ENCODE measurements at regions not wholly inside any gene's neighbourhood (a gene's known extent, or its start where the extent isn't known, plus 50 kb on each side); places are given as distances from the start of the nearest gene placed in this dataset.

DNA sequence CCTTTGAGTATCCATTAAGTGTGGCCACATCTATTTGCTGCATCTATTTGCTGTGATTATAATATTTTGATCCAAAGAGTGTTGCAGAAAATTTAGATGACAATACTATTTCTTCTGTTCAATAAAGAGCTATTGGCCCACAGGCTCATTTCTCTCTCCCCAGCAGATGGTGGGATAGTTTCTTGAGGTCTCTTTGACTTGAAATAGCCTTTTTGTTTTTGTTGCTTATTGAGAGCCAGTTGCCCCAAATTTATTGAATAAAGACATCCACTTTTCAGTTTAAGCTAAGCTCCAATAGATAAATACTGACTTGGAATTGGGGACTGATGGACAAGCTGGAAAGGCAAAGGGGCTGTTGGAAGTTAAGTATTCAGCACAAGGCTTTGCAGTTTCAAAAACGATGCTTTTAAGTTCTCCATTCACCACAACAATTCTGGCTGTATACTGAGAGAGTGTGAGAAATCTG, 290.1 kb upstream of the MPDZ start:
- no peaks in the 10 kb centered on the region for H3K27me3 Mint-ChIP-seq
- Histone ChIP-seq H3K27me3 (replicated peaks in 1 of 4; ENCODE audit: control extremely low read depth in 1 of 4, control insufficient read depth in 3 of 4, insufficient read depth in 4 of 4, low read length in 3 of 4) (no peaks in the 10 kb centered on the region), H3K79me2 (ENCODE audit: control insufficient read depth, insufficient read depth, low read length) (no peaks in the 10 kb centered on the region), H3K27ac (ENCODE audit: low read length in 2 of 2) (no peak overlapping the region), H2AFZ (ENCODE audit: insufficient read depth, low read depth, low read length, poor library complexity, severe bottlenecking) (no peak overlapping the region), H4K20me1 (ENCODE audit: control insufficient read depth, insufficient read depth, low read length, poor library complexity, severe bottlenecking) (no peaks in the 10 kb centered on the region), H3K36me3 (replicated peaks in 1 of 2; ENCODE audit: control extremely low read depth in 1 of 2, control insufficient read depth in 1 of 2, extremely low read depth in 1 of 2, insufficient read depth in 2 of 2, low read length in 1 of 2) (no peaks in the 10 kb centered on the region), H3K4me2 (replicated peaks; ENCODE audit: low read depth, low read length, poor library complexity, severe bottlenecking) (no peak overlapping the region), H3K9ac (ENCODE audit: low read length) (no peak overlapping the region), H3K4me3 (ENCODE audit: control extremely low read depth in 1 of 5, extremely low read depth in 1 of 5, insufficient read depth in 1 of 5, low read depth in 2 of 5, low read length in 4 of 5) (no peak overlapping the region), H3K4me1 (ENCODE audit: control insufficient read depth in 2 of 2, insufficient read depth in 2 of 2, low read length in 2 of 2) (no peaks in the 10 kb centered on the region), H3K9me3 (ENCODE audit: control extremely low read depth in 1 of 3, control insufficient read depth in 2 of 3, insufficient read depth in 1 of 3, low read length in 2 of 3) (peaks cover 0 to 3% (median 0%) of the 10 kb centered on the region in 3 donors)
- CTCF ChIA-PET: interaction anchor here (0.7 kb wide), 1 partner anchor 11 kb away, joined by 3 read pairs; no protein-coding TSS in a partner anchor
- DNase-seq (no peak), ATAC-seq (ENCODE audit: low read depth) (no peak)
- POLR2A ChIA-PET: no interaction called here
- H3K4me3 Mint-ChIP-seq: no peak overlapping the region
- WGBS (ENCODE audit: insufficient coverage): no CpG with 5 or more reads among the region's 1 CpG
- no peak overlapping the region for H3K27ac Mint-ChIP-seq
- TF ChIP-seq, protein P1, sequence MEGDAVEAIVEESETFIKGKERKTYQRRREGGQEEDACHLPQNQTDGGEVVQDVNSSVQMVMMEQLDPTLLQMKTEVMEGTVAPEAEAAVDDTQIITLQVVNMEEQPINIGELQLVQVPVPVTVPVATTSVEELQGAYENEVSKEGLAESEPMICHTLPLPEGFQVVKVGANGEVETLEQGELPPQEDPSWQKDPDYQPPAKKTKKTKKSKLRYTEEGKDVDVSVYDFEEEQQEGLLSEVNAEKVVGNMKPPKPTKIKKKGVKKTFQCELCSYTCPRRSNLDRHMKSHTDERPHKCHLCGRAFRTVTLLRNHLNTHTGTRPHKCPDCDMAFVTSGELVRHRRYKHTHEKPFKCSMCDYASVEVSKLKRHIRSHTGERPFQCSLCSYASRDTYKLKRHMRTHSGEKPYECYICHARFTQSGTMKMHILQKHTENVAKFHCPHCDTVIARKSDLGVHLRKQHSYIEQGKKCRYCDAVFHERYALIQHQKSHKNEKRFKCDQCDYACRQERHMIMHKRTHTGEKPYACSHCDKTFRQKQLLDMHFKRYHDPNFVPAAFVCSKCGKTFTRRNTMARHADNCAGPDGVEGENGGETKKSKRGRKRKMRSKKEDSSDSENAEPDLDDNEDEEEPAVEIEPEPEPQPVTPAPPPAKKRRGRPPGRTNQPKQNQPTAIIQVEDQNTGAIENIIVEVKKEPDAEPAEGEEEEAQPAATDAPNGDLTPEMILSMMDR (IDR thresholded peaks at IDR 0.05): no peak
- TF ChIP-seq EZH2 (IDR thresholded peaks at IDR 0.05; ENCODE audit: borderline replicate concordance, insufficient read depth, low read depth, low read length, poor library complexity, severe bottlenecking): no peak
- intact Hi-C loops (cut with micrococcal nuclease): no loop called here
- peaks cover 2% of the 10 kb centered on the region for H3K4me1 Mint-ChIP-seq
- H3K9me3 Mint-ChIP-seq (ENCODE audit: insufficient read depth): peaks cover 2% of the 10 kb centered on the region

DNA sequence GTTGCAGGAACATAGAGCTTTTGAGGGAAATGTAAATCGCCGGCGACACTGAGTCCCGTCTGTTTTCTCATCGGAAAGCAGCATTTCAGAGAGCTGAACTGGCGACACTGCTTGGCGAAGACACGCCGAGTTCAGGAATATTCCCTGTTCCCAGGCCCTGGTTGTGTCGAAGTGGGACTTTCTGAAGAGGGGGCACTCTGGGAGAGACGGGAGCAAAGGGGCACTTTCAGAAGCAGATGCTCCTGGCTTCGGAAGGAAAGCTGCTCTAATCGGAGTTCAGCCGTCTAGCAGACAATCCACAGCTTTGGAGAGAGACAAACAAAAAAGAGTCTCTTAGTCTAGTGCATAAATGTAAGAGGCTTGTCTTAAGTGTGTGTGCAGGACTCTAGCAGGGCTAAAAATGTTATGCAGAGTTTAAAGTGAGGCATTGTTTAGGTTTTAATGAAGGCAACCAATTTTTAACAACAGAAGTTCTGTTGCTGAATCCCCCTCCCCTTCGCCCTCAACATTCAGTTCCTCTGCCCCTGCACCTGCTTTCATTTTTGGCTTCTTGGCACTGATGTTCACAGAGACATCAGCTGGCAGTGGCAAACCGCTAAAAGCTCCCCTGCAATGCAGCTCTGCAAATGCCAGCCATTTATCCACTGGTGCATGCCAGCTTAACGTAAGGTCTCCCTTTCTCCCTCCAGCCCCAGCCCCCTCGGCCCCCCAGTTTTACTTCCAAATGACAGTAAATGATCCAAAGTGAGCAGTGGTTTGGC, 289.5 kb upstream of the MPDZ start:
- peaks cover 2% of the 10 kb centered on the region for H3K4me1 Mint-ChIP-seq
- no peaks in the 10 kb centered on the region for H4K20me1 ChIP-seq (ENCODE audit: control insufficient read depth, insufficient read depth, low read length, poor library complexity, severe bottlenecking)
- H3K79me2 ChIP-seq (ENCODE audit: control insufficient read depth, insufficient read depth, low read length): no peaks in the 10 kb centered on the region
- H3K4me3 ChIP-seq (ENCODE audit: control extremely low read depth in 1 of 5, extremely low read depth in 1 of 5, insufficient read depth in 1 of 5, low read depth in 2 of 5, low read length in 4 of 5): no peak overlapping the region
- ATAC-seq (ENCODE audit: low read depth) (no peak), DNase-seq (no peak)
- peak overlapping the region; percentile 30 for H2AFZ ChIP-seq (ENCODE audit: insufficient read depth, low read depth, low read length, poor library complexity, severe bottlenecking)
- H3K27ac Mint-ChIP-seq: no peak overlapping the region
- ChIA-PET CTCF (no interaction called here), POLR2A (no interaction called here)
- no peak for TF ChIP-seq EZH2 (IDR thresholded peaks at IDR 0.05; ENCODE audit: borderline replicate concordance, insufficient read depth, low read depth, low read length, poor library complexity, severe bottlenecking)
- TF ChIP-seq, protein P1 (IDR thresholded peaks at IDR 0.05): no peak
- intact Hi-C loops (cut with micrococcal nuclease): no loop called here
- H3K27me3 ChIP-seq (replicated peaks in 1 of 4; ENCODE audit: control extremely low read depth in 1 of 4, control insufficient read depth in 3 of 4, insufficient read depth in 4 of 4, low read length in 3 of 4): no peaks in the 10 kb centered on the region
- H3K9ac ChIP-seq (ENCODE audit: low read length): no peak overlapping the region
- no peak overlapping the region for H3K27ac ChIP-seq (ENCODE audit: low read length in 2 of 2)
- peak overlapping the region; percentile 0 for H3K4me2 ChIP-seq (replicated peaks; ENCODE audit: low read depth, low read length, poor library complexity, severe bottlenecking)
- H3K9me3 Mint-ChIP-seq (ENCODE audit: insufficient read depth): peaks cover 2% of the 10 kb centered on the region
- H3K27me3 Mint-ChIP-seq: no peaks in the 10 kb centered on the region
- no peak overlapping the region for H3K4me3 Mint-ChIP-seq
- no peaks in the 10 kb centered on the region for H3K4me1 ChIP-seq (ENCODE audit: control insufficient read depth in 2 of 2, insufficient read depth in 2 of 2, low read length in 2 of 2)
- WGBS (ENCODE audit: insufficient coverage): 9% methylated on average over 16 of the region's 18 CpGs
- peaks cover 0 to 3% (median 0%) of the 10 kb centered on the region in 3 donors for H3K9me3 ChIP-seq (ENCODE audit: control extremely low read depth in 1 of 3, control insufficient read depth in 2 of 3, insufficient read depth in 1 of 3, low read length in 2 of 3)
- no peaks in the 10 kb centered on the region for H3K36me3 ChIP-seq (replicated peaks in 1 of 2; ENCODE audit: control extremely low read depth in 1 of 2, control insufficient read depth in 1 of 2, extremely low read depth in 1 of 2, insufficient read depth in 2 of 2, low read length in 1 of 2)

All from B cell (primary cell).